H1 (cell line): ENCODE measurements at regions not wholly inside any gene's neighbourhood (a gene's known extent, or its start where the extent isn't known, plus 50 kb on each side); places are given as distances from the start of the nearest gene placed in this dataset.

Experiments used
- CTCF ChIA-PET: fragments of 300-600 bp; sonication (Branson Sonifier 250); formaldehyde crosslinking; loops from one replicate; lab custom pipeline; 2021; ENCODE audit not compliant: partially characterized antibody; lab: Charles Lee
- POLR2A ChIA-PET: fragments of 300-600 bp; sonication (Branson Sonifier 250); formaldehyde crosslinking; loops from one replicate; lab custom pipeline; 2021; ENCODE audit warnings: inconsistent platforms; ENCODE audit not compliant: partially characterized antibody; lab: Charles Lee
- DNase-seq, 2 experiments: peaks; one replicate each; pipeline versions ENCODE4 v3.0.0 to v3.0.0-alpha.2; 2010 to 2022; ENCODE audit warnings: low spot score in 2 of 2, low read depth in 1 of 2, mixed read lengths in 1 of 2
- FAIRE-seq: peaks from 2 replicates; lab custom pipeline; 2011; peaks lifted over from hg19 to GRCh38; lab: Jason Lieb, UNC
- H2AFZ ChIP-seq: 2 replicates; pipeline ENCODE4 v1.8.1; 2012; ENCODE audit warnings: low read length, inconsistent platforms
- H2AK5ac ChIP-seq: 2 replicates; pipeline ENCODE4 v1.6.1; 2013; ENCODE audit warnings: low read depth, low read length
- H2BK120ac ChIP-seq: replicated peaks from 2 replicates; pipeline ENCODE3; 2013; ENCODE audit warnings: low read depth, low read length, inconsistent platforms
- H2BK12ac ChIP-seq: 2 replicates; pipeline ENCODE4 v1.6.1; 2013; ENCODE audit warnings: low read depth, low read length
- H2BK15ac ChIP-seq: 2 replicates; pipeline ENCODE4 v1.6.1; 2013; ENCODE audit warnings: low read length
- H2BK20ac ChIP-seq: 2 replicates; pipeline ENCODE4 v1.6.1; 2013; ENCODE audit warnings: low read length
- H2BK5ac ChIP-seq: 2 replicates; pipeline ENCODE4 v1.6.1; 2013; ENCODE audit warnings: low read depth, low read length
- H3K14ac ChIP-seq: 2 replicates; pipeline ENCODE4 v1.6.1; 2013; ENCODE audit warnings: inconsistent platforms; ENCODE audit not compliant: insufficient read length
- H3K18ac ChIP-seq: 2 replicates; pipeline ENCODE4 v1.6.1; 2013; ENCODE audit warnings: low read length; ENCODE audit errors: extremely low read depth
- H3K23ac ChIP-seq: 2 replicates; pipeline ENCODE4 v1.6.1; 2013; ENCODE audit warnings: inconsistent platforms; ENCODE audit not compliant: insufficient read length
- H3K23me2 ChIP-seq: 2 replicates; pipeline ENCODE4 v1.6.1; 2013; ENCODE audit warnings: low read depth, low read length
- H3K27ac ChIP-seq: 2 replicates; pipeline ENCODE4 v1.6.1; 2011; ENCODE audit warnings: low read depth, low read length, inconsistent platforms
- H3K27me3 ChIP-seq, 4 experiments: replicated peaks in 1 of 4; 1 replicate in 1 of 4; 2 replicates in 3 of 4; pipeline versions ENCODE4 v1.6.1 to v1.8.1; 2011 to 2013; ENCODE audit warnings: low read length in 3 of 4, mild to moderate bottlenecking in 3 of 4, inconsistent platforms in 2 of 4, mixed read lengths in 2 of 4, moderate library complexity in 1 of 4; ENCODE audit not compliant: control insufficient read depth in 3 of 4, insufficient read depth in 3 of 4; ENCODE audit errors: extremely low read depth in 1 of 4
- H3K36me3 ChIP-seq, 4 experiments: 2 replicates each; pipeline versions ENCODE4 v1.6.1 to v1.8.1; 2011 to 2013; ENCODE audit warnings: mild to moderate bottlenecking in 4 of 4, low read length in 3 of 4, moderate library complexity in 2 of 4, control low read depth in 1 of 4, inconsistent platforms in 1 of 4; ENCODE audit not compliant: insufficient read depth in 4 of 4, control insufficient read depth in 2 of 4
- H3K4ac ChIP-seq: replicated peaks from 2 replicates; pipeline ENCODE3; 2013; ENCODE audit warnings: low read length, low read depth, mixed read lengths, inconsistent platforms; ENCODE audit not compliant: insufficient read length
- H3K4me1 ChIP-seq, 4 experiments: replicated peaks in 1 of 4; 1 replicate in 1 of 4; 2 replicates in 3 of 4; pipeline versions ENCODE4 v1.6.1 to v1.8.1; 2011 to 2013; ENCODE audit warnings: low read length in 3 of 4, inconsistent platforms in 2 of 4, mixed read lengths in 1 of 4; ENCODE audit not compliant: insufficient read depth in 4 of 4, control insufficient read depth in 3 of 4
- H3K4me2 ChIP-seq, 2 experiments: 2 replicates each; pipeline versions ENCODE4 v1.6.1 to v1.8.1; 2011 to 2013; ENCODE audit warnings: low read depth in 2 of 2, low read length in 2 of 2, control low read depth in 1 of 2, inconsistent platforms in 1 of 2, mild to moderate bottlenecking in 1 of 2; ENCODE audit not compliant: insufficient read depth in 1 of 2
- H3K4me3 ChIP-seq, 4 experiments: fragments of 200-600, 300-600 bp in 1 of 4; sonication (generic), shearing (Covaris generic), sonication (Bioruptor Twin) in 1 of 4; 2 replicates each; pipeline versions ENCODE4 v1.5.1 to v1.8.1; 2011 to 2016; ENCODE audit warnings: low read length in 4 of 4, low read depth in 3 of 4, control low read depth in 2 of 4, inconsistent platforms in 2 of 4, mild to moderate bottlenecking in 2 of 4, mixed read lengths in 1 of 4, moderate library complexity in 1 of 4; ENCODE audit not compliant: insufficient read depth in 2 of 4; ENCODE audit errors: extremely low read depth in 1 of 4
- H3K56ac ChIP-seq: replicated peaks from 2 replicates; pipeline ENCODE3; 2013; ENCODE audit warnings: low read depth, mild to moderate bottlenecking, mixed read lengths, low read length, inconsistent platforms; ENCODE audit not compliant: insufficient read length
- H3K79me1 ChIP-seq: 2 replicates; pipeline ENCODE4 v1.6.1; 2013; ENCODE audit warnings: low read depth, low read length, control low read depth
- H3K79me2 ChIP-seq, 2 experiments: 2 replicates each; pipeline versions ENCODE4 v1.6.1 to v1.8.1; 2012 to 2013; ENCODE audit warnings: low read length in 2 of 2, mild to moderate bottlenecking in 2 of 2, inconsistent platforms in 1 of 2; ENCODE audit not compliant: insufficient read depth in 2 of 2, control insufficient read depth in 1 of 2
- H3K9ac ChIP-seq, 4 experiments: replicated peaks in 1 of 4; 1 replicate in 1 of 4; 2 replicates in 3 of 4; pipeline versions ENCODE4 v1.6.1 to v1.8.1; 2011 to 2013; ENCODE audit warnings: low read depth in 3 of 4, low read length in 3 of 4, control low read depth in 2 of 4, mild to moderate bottlenecking in 2 of 4, moderate library complexity in 2 of 4, inconsistent platforms in 1 of 4; ENCODE audit errors: extremely low read depth in 1 of 4
- H3K9me3 ChIP-seq, 2 experiments: 2 replicates each; pipeline versions ENCODE4 v1.6.1 to v1.8.1; 2012 to 2013; ENCODE audit warnings: mild to moderate bottlenecking in 2 of 2, moderate library complexity in 2 of 2, control low read depth in 1 of 2, inconsistent platforms in 1 of 2, low read depth in 1 of 2, low read length in 1 of 2, mixed read lengths in 1 of 2; ENCODE audit not compliant: insufficient read depth in 2 of 2
- H4K20me1 ChIP-seq, 2 experiments: replicated peaks in 1 of 2; 2 replicates each; pipeline versions ENCODE3 to v1.8.1; 2011 to 2013; ENCODE audit warnings: inconsistent platforms in 2 of 2, low read length in 2 of 2, mild to moderate bottlenecking in 1 of 2; ENCODE audit not compliant: insufficient read depth in 2 of 2, control insufficient read depth in 1 of 2
- H4K5ac ChIP-seq: 2 replicates; pipeline ENCODE4 v1.6.1; 2013; ENCODE audit warnings: low read length, low read depth, mixed read lengths, inconsistent platforms; ENCODE audit not compliant: insufficient read length
- H4K8ac ChIP-seq: 2 replicates; pipeline ENCODE4 v1.8.0; 2013; ENCODE audit warnings: mild to moderate bottlenecking, moderate library complexity, low read length, inconsistent platforms; ENCODE audit not compliant: insufficient read depth; ENCODE audit errors: extremely low read depth
- H4K91ac ChIP-seq: replicated peaks from 2 replicates; pipeline ENCODE3; 2013; ENCODE audit warnings: low read length, mixed read lengths, inconsistent platforms; ENCODE audit not compliant: insufficient read length
- GTF2F1 ChIP-seq: IDR thresholded peaks from 2 replicates; pipeline ENCODE4 v1.6.1; 2012; ENCODE audit warnings: low read depth, low read length, improper control_type of control experiment, borderline replicate concordance
- NANOG ChIP-seq: IDR thresholded peaks from 2 replicates; pipeline ENCODE4 v1.6.1; 2011; ENCODE audit warnings: low read length, low read depth, mild to moderate bottlenecking, inconsistent platforms; ENCODE audit not compliant: insufficient read depth, poor library complexity, severe bottlenecking
- SIRT6 ChIP-seq: IDR thresholded peaks from one replicate; pipeline ENCODE4 v1.7.1; 2012; ENCODE audit warnings: low read length, inconsistent platforms
- WGBS, 2 experiments: shearing (Covaris generic) in 1 of 2; methylation state at CpG; one replicate each; pipeline versions ENCODE4 v1.1.6 to v1.1.7; 2013 to 2015; ENCODE audit warnings: low lambda C conversion rate in 2 of 2, mixed read lengths in 2 of 2, inconsistent platforms in 1 of 2, low coverage in 1 of 2, missing lambda C conversion rate in 1 of 2; ENCODE audit not compliant: insufficient replicate concordance in 2 of 2, insufficient coverage in 1 of 2, insufficient read length in 1 of 2; ENCODE audit errors: extremely low coverage in 1 of 2, missing lambda C conversion rate in 1 of 2; 5-methylcytosine and 5-hydroxymethylcytosine counted together
- TF ChIP-seq, protein P1 (sequence below): IDR thresholded peaks from 2 replicates; pipeline ENCODE4 v1.6.1; 2011; ENCODE audit warnings: low read depth, mild to moderate bottlenecking, low read length; ENCODE audit not compliant: insufficient read depth
- TF ChIP-seq, protein P2 (sequence below): IDR thresholded peaks from 2 replicates; pipeline ENCODE4 v1.6.1; 2011; ENCODE audit warnings: low read length, improper control_type of control experiment

DNA sequence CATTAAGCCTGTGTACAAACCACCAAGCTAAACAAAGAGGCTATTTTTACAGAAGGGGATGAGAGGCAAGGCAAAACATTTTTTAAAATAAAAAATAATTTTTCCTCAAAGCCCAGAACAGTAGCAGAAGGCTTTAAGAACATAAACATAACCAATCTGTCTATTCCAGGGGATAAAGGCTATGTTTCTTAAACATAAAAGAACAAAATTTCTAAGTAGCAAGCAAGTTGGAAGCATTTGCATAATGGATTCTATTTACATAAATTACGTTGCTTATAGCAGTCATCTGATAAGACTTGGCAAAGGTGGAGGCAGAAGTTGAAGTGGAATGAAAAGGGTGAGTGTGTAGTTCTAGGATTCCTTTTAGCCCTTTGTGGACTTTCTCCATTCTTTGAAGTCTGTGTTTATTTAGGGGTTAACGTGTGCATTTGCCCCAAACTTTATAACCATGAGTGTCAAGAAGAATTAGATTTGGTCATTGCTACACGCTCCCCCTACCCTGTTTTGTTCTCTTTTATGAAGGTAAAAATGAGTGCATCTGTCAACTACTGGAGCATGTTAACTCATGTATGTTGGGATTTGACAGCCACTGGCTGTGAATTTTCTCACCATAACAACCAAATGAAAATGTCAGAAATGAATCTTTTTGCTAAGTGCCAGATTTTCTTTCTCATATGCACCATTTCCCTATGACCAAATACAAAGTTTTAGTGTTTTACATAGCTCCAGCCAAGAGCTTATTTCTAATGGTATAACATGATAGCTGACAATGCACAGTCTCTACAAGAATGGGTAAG is 378.4 kb upstream of the IGFBP7 start:
- FAIRE-seq (no peak), DNase-seq (no peak)
- no peak overlapping the region for H4K5ac ChIP-seq
- no peak overlapping the region for H2BK5ac ChIP-seq
- WGBS, 2 experiments = 79% methylated on average over 3 of the region's 3 CpGs; no CpG with 5 or more reads in 1 of the 2 experiments
- H2AK5ac ChIP-seq = no peak overlapping the region
- ChIA-PET CTCF (interaction anchor here (0.5 kb wide), 1 partner anchor 48 kb away, joined by 3 read pairs; no protein-coding TSS in a partner anchor), POLR2A (no interaction called here)
- no peak overlapping the region for H2BK20ac ChIP-seq
- H3K56ac ChIP-seq = no peak overlapping the region
- no peak overlapping the region for H4K91ac ChIP-seq
- no peak overlapping the region for H3K27ac ChIP-seq
- TF ChIP-seq, protein P1, sequence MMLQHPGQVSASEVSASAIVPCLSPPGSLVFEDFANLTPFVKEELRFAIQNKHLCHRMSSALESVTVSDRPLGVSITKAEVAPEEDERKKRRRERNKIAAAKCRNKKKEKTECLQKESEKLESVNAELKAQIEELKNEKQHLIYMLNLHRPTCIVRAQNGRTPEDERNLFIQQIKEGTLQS = no peak
- no peak for TF ChIP-seq SIRT6
- TF ChIP-seq, protein P2, sequence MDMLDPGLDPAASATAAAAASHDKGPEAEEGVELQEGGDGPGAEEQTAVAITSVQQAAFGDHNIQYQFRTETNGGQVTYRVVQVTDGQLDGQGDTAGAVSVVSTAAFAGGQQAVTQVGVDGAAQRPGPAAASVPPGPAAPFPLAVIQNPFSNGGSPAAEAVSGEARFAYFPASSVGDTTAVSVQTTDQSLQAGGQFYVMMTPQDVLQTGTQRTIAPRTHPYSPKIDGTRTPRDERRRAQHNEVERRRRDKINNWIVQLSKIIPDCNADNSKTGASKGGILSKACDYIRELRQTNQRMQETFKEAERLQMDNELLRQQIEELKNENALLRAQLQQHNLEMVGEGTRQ = no peak
- TF ChIP-seq GTF2F1 = no peak
- TF ChIP-seq NANOG = no peak
- H3K36me3 ChIP-seq = no peaks in the 10 kb centered on the region
- no peaks in the 10 kb centered on the region for H3K23me2 ChIP-seq
- H3K79me2 ChIP-seq = no peaks in the 10 kb centered on the region
- no peak overlapping the region for H2BK15ac ChIP-seq
- H3K4ac ChIP-seq = no peak overlapping the region
- H3K23ac ChIP-seq = no peak overlapping the region
- no peaks in the 10 kb centered on the region for H3K9me3 ChIP-seq
- H3K4me3 ChIP-seq = no peak overlapping the region
- H4K8ac ChIP-seq = no peak overlapping the region
- no peak overlapping the region for H3K4me2 ChIP-seq
- H2AFZ ChIP-seq = no peak overlapping the region
- H3K79me1 ChIP-seq = no peaks in the 10 kb centered on the region
- H3K27me3 ChIP-seq = no peaks in the 10 kb centered on the region; a peak in 1 of 7 replicates
- no peak overlapping the region for H2BK12ac ChIP-seq
- no peak overlapping the region for H3K9ac ChIP-seq
- no peaks in the 10 kb centered on the region for H3K4me1 ChIP-seq
- H4K20me1 ChIP-seq = no peaks in the 10 kb centered on the region
- no peak overlapping the region for H3K14ac ChIP-seq
- H2BK120ac ChIP-seq = no peak overlapping the region
- no peak overlapping the region for H3K18ac ChIP-seq
